NAMALWA (cell line): ENCODE measurements at regions not wholly inside any gene's neighbourhood (a gene's known extent, or its start where the extent isn't known, plus 50 kb on each side); places are given as distances from the start of the nearest gene placed in this dataset.

ENCODE experiments used
- DNase-seq: peaks from one replicate; pipeline ENCODE4 v3.0.0-alpha.2; 2015; ENCODE audit warnings: low spot score

DNA sequence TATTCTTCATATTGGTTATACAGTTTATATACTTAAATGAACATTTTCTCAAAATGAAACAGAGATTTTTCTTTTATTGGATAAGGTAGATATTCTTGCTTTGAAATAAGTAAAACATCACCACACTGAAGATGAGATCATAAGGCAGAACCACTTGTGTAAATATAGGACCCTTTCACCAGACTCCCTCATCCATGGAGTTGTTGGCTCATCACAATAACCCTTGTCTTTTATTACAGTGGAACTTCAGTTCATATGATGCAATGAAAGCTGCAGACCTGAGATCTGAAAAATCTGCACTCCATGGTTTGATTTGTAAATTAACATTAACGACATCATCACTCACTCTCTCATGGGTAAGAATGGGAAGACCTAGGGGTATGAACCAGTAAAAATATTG, 51.9 kb upstream of the DBX2 start:
- no peak for DNase-seq

DNA sequence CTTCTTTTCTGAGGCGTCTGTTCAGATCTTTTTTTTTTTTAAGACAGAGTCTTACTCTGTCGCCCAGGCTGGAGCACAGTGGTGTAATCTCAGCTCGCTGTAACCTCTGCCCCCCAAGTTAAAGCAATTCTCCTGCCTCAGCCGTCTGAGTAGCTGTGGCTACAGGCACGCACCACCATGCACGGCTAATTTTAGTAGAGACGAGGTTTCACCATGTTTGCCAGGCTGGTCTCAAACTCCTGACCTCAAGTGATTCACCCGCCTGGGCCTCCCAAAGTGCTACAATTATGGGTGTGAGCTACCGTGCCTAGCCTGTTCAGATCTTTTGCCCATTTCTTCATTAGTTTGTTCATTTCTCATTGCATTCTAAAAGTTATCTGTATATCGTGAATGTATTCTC, 55.1 kb upstream of the DBX2 start:
- DNase-seq = no peak

DNA sequence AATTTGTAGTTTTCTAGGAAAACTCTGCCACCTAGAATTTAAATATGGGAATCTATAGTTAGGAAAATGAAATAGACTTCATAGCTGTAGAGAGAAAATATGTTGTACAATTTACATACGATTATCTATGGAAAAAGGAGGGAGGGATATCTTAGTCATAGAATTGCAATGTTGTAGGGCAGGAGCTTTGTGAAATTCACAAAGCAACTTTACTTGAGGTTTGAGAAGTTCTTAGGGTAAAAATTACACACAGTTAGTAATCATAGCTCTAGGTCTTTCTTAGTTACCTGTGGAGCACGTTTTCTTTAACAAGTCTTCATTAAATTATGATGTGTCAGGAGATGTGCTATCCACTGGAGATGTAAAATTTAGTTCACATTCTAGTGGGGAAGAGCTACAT, 61.4 kb upstream of the DBX2 start:
- DNase-seq = no peak

DNA sequence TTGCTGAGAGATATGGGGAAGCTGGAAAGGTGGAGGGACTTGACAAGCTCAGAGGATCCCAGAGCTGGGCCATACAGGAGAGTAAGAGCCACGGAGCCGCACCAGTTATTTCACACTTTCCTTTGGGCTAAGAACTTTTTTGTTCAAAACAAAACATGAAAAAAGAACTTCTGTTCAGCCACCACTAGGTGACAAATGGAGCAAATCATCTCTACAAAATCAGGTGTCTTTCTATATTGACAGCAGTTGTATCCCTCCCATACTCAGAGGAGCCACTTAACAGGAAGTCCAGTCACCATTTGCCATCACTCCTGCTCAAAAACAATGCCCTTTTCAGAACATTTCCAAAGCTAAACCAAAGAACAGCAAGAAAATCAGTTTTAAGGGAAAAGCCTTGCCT, 70.3 kb upstream of the DBX2 start:
- DNase-seq = peak; percentile 61

DNA sequence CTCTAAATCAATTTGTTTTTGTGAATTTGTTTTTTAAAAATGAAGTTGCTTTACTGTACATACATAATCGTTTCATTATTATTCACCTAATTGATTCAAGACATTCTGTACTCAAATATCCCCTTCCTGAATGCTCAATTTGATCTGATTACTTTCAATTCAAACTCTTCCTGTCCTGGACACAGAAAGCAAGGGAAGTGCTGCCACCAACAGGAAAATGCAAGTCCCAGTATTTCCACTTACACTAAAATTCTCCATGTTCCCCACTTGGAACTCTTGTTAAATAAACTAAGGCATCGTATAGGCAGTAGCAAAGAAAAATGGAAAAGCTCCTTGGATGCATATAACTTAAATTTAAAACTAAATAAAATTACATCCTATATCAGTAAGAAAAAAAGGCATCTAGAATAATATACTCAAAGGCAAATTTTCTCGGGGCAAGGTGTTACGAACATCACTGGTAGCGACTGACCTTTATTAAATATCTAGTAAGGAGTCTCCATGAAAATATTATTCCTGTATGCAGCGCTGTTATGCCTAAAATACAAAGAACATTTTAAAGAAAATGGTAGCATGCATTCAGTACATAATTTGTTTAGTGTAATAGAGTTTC, 72.0 kb upstream of the DBX2 start:
- DNase-seq = peak; percentile 13

DNA sequence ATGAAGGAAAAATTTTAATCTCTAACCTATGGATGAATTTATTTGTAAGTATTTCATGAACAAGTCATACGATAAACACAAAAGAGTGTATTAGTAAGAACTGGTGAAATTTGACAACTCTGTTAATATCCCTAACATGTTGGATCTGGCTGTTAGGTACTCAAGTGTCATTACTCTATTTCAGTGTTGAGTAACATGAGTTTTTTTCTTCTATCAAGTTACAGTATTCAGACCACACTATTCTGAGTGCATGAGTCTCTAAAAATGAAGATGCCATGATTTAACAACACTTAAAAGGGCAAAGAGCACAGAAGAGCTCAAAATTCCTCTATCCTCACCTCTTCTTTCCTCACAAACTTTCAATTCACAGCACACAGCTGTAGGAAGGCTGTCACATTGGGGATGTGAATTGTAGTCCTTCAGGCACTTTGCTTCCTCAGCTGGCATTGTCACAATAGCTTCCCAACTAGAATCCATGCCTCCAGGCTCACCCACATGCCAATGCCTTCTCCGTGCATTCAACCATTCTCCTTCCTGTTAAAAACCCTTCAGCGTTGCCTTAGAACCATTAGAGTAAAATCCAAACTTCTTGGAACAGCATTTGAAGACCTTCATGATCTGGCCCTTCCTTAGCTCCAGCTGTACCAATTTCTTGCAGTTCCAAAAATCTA, 73.7 kb upstream of the DBX2 start:
- no peak for DNase-seq

DNA sequence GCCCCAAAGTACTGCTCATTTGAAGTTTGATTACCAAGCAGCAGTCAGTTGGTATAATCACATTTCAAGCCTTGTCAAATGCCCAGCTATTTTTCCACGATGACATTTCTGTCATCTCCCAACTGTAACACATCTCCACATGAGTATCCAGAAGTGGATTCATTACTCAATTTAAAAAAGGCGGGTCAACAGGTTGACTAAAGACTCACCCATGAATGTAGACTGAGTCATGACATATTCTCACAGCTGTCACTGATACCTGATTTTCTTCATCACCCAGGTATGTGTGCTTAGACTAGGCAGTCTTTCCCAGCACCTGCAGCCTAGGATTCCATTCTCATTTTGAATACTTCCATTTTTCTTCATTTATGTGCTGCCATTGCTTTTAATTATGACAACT, 75.1 kb upstream of the DBX2 start:
- no peak for DNase-seq

DNA sequence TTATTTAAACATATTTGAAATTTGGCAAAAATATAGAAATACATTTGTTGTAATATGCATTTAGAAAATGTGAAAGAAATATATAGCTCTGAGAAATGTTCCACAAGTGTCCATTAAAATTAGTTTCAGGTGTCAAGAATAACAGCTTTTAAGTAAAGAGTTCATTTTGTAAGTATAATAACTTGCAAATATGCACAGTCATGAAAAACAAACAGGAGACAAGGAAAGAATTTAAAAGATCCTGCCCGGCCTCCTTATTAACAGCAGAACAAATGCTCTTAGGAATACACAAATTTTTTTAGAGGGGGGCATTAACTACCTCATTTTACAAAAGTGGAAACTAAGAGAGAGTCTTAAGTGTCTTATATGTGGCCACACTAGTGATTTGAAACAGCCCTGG, 77.7 kb upstream of the DBX2 start:
- no peak for DNase-seq

DNA sequence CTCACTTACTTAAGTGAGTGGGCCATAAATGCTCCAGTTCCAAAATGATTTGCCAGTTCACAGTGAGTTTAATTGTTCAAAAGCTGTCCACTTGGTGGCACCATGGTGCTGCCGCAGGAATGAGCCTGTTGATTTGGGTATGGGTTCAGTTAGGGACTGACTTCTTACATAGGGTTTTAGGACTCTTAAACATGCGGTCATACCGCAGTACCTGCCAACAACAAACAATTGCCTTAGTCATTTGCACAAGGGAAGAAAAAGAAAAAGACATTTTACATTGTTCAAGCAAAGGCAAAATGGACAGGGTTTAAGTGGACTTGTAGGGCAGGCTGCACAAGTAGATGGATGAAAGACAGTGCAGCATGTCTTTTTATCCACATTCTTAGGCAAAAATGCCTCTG, 80.0 kb upstream of the DBX2 start:
- DNase-seq = peak; percentile 86

DNA sequence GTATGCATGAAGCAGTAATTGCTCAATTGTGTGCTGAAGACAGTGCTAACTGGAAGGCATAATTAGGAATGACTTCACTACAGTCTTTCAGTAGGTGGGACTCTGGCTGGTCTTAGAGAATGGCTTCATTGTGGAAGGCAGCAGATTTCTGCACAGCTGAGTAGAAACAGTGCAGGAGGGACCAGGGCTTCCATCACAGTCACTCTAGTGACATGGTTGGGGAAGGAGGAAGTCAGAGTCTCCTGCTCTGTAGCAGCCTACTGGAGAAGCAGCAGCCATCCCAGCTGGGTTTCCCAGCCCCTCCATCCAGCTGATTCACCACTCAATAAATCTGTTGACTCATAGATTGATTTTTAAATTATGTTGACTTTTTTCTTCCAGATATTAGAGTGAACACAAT, 80.6 kb upstream of the DBX2 start:
- DNase-seq = no peak

DNA sequence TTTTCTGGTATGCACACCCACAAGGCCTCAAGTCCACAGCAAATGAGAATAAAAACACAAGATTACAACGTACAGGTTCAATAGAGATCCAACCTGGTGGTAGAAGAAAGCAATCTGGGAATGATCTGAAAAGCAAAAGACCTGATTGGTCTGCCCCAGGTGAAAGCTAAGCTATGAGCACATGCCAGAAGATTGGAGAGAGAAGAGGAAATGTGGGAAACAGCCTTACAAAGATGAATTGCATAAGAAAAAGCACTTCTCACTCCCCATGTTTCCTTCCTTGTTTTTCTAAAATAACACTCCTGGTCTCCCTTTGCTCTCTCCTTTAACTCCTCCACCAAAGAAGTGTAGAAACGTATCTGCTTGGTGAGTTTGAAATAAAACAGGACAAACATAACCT, 77.3 kb upstream of the ANO6 start:
- DNase-seq = no peak

DNA sequence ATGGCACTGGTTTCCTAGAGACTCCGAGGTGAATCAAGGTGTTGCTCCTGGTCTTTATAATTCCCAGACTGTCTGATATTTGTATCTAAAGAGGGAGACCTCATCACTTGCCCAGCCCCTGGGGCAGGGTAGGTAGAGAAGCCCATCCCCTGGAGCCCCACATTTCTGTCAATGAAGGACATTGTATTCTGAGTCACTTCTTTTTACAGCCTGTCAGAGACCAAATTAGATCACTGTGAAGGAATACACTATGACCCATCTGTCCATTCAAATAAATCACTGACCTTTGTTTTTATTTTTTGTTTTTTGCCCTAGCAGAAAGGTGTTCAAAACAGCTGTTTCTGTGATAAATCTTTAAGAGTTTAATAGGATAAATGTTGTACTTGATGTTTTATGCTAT, 67.9 kb upstream of the ANO6 start:
- no peak for DNase-seq

DNA sequence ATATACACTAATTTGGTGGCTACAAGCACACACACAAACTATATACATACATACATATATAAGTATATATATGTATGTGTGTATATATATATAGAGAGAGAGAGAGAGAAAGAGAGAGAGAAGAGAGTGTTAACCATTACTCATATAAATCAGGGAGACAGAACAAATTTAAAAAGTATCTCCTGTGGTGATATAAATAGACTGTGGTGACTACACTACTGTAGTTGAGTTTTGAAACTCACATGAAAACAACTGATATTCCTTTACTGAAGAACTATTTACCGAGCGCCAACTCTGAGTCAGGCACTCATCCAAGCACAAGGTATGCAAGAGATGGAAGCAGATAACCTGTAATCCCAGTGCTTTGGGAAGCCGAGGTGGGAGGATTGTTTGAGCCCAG, 67.3 kb upstream of the ANO6 start:
- no peak for DNase-seq

DNA sequence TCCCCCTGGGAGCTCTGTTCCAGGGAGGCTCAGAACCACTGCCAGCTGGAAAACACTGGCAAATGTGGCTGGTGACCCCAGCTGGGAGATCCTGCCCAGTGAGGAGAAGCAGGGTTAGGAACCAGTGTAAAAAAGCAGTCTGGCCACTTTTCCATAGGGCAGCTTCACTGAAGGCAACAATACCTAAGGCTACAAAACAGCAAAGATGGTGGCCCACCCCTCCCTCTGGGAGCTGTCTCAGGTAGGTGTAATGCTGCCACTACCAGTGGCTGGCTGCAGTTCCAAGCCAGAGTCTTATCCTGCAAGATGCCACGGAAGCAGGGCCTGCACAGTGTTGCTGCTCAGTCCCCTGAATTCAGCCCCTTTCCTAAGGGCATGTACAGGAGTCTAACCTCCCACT, 50.6 kb upstream of the ANO6 start:
- DNase-seq = no peak

DNA sequence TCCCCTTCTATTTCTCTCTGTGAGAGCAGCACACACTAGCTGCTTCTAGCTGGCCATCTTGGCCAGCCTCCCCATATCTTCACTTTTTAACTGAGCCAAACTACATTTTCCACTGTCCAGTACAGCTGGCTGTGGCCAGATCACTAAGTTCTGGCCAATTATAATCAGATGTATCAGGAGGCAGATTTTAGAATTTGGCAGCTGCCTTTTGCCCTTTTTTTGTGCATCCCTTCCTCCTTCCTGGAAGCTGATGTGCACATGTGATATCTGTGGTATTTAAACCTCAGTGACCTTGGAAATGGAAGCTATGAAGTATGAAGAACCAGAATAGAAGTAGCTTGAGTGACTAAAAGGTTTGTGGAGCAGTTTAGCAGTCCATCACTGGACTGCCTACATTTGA, 49.8 kb upstream of the ANO6 start:
- DNase-seq = no peak
